GM19467 (cell line): ENCODE measurements at regions not wholly inside any gene's neighbourhood (a gene's known extent, or its start where the extent isn't known, plus 50 kb on each side); places are given as distances from the start of the nearest gene placed in this dataset.
"Not testable (repeated sequence)": the region's sequence is repeated elsewhere in the genome, so short reads cannot be mapped to it uniquely, and the experiment has no call there.

Experiments used
- ATAC-seq: cut with Tn5 transposase; IDR thresholded peaks from one replicate; pipeline ENCODE4 v1.9.1; 2021; ENCODE audit warnings: mild to moderate bottlenecking, moderate library complexity; ENCODE audit not compliant: unreplicated experiment

DNA sequence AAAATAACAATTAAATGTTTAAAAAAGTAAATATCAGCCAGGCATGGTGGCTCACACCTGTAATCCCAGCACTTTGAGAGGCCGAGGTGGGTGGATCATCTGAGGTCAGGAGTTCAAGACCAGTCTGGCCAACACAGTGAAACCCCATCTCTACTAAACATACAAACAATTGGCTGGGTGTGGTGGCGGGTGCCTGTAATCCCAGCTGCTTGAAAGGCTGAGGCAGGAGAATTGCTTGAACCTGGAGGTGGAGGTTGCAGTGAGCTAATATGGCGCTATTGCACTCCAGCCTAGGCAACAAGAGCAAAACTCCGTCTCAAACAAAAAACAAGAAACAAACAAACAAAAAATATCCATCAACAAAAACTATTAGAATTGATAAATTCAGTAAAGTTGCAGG lies 77.5 kb downstream of the SNX5 start:
- ATAC-seq: not testable (repeated sequence)

GRCh38 chr20:17890330-17890729 lies 78.3 kb downstream of the SNX5 start:
- no peak for ATAC-seq

DNA sequence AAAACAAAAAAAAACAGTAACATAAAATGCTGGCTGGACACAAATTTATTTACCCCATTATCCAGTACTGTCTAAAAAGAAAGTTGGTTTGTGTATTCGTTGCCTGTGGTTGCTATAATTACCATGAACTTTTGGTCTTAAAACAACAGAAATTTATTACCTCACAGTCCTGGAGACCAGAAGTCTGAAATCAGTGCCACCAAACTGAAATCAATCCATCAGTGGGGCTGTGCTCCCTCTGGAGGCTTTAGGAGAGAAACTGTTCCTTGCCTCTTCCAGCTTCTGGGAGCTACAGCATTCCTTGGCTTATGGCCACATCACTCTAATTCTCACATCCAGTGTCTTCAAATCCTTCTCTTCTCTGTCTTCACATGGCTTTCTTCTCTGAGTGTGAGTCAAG lies 79.4 kb downstream of the SNX5 start:
- no peak for ATAC-seq

DNA sequence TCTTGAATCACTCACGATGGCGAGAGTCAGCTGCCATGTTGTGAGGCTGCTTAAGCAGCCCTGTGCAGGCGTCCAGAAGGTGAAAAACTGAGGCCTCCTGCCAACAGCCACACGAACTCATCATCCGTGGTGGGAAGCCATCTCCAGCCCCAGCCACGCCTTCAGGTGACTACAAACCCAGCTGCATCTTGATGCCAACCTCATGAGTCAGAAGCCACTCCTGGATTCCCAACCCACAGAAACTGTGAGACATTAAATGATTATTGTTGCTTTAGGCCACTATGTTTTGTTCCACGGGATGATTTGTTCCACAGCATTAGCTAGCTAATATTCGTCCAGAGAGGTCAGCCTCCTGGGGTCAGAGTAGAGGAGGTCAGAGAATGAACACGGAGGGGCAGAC lies 80.5 kb downstream of the SNX5 start:
- no peak for ATAC-seq

DNA sequence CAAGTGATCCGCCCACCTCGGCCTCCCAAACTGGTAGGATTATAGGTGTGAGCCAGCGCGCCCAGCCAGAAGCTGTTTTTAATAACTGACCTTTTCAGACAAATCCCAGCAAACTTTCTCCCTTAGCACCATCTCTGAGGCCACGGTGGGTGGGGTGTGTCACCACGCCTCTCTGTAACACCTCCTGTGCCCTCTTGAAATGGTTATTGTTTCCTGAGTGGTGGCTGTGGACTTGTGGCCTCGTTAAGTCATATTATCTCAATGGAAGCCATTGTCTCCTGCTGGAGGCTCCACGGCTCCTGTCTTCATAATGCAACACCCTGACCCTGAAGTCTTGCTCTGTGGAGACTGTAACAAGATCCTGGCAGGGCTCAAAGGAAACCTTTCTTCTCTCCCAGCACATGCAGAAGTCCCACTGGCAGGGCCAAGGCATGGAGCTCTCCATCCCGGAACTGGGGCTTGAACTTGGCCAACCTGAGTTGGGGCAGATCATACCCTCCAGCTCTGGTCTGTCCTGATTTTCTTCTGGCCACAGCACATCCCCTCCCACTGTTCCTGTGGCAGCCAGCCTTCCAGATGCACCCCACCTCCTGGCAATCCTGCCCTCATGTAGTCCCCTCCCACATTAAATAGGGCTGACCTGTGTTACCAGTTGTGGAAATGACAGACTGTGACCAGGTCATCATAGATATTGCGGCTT lies 81.1 kb downstream of the SNX5 start:
- ATAC-seq: no peak

GRCh38 chr20:17885544-17885943 lies 83.0 kb downstream of the SNX5 start:
- ATAC-seq: no peak

DNA sequence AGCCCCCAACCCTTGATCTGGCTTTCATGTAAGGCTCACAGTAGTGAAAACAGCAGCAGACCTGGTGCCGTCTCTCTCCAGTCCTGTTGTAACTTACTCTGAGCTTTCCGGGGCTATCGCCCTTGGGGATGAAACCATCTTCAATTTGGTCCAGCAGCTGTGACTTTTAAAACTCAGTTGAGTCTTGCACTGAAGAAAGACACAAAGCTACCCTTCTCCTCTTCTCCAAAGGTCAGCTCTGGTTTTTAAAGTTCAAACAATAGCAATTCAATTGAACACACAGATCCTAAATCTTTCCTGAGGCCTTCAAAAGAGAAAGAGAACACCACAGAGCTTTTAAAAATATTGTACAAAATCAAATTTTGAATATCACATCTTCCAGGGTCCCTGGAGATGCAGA lies 83.5 kb downstream of the SNX5 start:
- ATAC-seq: no peak

- no peak for ATAC-seq
Measured at GRCh38 chr20:17884307-17885003, 84.1 kb downstream of the SNX5 start.

GRCh38 chr20:17883592-17884306 lies 84.8 kb downstream of the SNX5 start:
- ATAC-seq: no peak

DNA sequence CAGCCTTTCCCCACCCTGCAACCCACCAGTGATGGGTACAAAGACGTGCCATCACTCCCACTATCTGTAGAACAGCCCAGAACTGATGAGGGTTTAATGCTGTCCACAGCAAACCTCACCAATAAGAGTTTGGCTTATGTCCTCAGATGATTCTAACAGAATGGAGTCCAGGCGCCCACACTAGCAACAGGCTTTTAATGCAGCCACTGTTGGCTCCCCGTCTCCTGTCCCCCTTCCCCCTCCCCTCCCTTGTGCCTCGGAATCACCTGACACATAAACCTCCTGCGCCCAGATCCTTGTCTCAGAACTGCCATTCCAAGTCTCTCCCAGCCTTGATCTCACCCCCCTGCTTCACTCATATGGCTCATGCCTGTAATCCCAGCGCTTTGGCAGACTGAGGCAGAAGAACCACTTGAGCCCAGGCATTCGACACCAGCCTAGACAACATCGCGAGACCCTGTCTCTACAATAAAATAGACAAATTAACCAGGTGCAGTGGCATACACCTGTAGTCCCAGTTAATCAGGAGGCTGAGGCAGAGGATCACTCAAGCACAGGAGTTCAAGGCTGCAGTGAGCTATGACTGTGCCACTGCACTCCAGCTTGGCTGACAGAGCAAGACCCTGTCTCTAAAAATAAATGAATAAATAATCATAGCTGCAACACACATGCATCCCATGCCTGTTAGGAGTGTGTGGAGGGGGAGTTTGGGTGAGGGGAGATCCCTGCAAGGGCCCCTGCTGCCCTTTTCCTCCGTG lies 85.6 kb downstream of the SNX5 start:
- ATAC-seq: no peak

DNA sequence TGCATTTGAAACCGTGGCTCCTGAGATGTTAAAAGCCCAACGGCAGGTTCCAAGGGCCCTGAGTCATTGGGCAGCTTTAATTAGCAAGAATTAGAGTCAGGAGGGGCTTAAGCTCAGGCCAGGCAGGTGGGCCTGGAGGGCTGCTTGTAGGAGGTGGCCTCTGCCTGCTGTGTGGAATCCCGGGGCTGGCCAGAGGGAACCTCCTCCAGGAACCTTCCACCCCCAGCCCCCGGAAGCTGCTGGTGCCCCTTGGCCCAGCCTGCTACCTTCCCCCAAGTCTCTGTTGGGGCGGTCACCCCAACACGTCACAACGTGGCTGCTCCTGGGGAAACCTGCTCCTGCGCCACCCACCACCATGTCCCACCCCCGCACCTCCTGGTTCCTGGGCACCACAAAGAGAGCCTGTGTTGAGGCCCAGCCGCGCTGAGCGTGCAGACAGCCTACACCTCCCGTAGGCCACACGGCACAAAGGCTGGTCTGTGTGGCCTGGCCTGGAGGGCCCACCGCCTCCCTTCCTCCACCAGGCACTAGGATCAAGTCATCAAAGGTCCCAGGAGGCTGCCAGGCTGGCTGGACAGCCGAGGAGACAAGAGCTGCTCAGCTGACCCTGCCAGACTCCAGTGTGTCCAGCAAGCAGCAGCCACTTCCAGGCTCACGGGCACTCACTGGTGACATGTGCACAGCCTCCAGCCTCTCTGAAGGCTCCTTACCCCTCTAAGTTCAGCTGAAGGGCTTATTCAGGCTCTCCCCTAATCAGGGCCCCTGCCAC lies 86.3 kb downstream of the SNX5 start:
- no peak for ATAC-seq

GRCh38 chr20:17881741-17882064 lies 86.9 kb downstream of the SNX5 start:
- ATAC-seq: no peak

DNA sequence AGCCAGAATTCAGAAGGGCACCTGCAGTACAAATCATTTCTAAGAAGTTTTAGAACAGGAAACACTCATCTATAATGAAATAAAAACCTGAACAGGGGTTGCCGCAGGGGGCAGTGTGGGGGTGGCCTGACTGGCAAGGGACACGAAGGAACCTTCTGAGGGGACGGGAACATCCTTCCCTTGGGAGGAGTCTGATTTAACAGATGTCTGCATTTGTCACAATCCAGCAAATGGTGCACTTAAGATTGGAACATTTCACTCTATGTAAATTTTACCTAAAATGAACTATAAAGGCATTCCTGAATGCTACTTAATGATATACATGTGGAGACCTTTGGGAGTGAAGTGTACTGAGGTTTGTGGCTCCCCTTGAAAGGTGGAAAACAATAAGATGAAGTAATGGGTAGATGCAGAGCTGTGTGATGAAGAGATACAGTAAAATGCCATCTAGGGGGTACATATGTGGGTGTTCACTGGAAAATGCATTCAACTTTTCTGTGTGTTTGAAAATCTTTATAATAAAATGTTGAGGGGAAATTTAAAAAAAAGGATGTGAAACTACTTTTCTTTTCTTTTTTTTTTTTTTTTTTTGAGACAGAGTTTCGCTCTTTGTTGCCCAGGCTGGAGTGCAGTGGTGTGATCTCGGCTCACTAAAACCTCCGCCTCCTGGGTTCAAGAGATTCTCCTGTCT lies 89.5 kb downstream of the SNX5 start:
- ATAC-seq: no peak

- no peak for ATAC-seq
Measured at GRCh38 chr20:17878069-17878911, 90.3 kb downstream of the SNX5 start.

DNA sequence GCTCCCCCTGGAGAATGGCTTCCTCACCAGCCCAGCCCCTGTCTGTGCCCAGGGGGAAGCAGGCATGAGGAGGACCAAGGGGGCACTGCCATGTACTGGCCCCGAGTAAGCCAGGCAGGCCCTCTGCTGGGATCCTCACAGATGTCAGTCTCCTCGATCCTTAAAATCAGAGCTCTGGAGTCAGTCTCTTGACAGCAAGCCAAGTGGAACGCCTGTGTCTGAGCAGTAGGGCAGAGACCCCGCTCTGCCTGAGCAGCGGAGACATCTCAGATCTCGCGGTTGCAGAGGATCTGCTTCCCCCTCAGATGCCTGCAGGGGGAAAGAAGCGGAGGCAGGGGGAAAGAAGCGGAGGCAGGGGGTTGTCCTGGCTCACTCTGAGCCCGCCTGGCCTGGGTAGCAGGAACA lies 92.6 kb downstream of the SNX5 start:
- ATAC-seq: no peak

DNA sequence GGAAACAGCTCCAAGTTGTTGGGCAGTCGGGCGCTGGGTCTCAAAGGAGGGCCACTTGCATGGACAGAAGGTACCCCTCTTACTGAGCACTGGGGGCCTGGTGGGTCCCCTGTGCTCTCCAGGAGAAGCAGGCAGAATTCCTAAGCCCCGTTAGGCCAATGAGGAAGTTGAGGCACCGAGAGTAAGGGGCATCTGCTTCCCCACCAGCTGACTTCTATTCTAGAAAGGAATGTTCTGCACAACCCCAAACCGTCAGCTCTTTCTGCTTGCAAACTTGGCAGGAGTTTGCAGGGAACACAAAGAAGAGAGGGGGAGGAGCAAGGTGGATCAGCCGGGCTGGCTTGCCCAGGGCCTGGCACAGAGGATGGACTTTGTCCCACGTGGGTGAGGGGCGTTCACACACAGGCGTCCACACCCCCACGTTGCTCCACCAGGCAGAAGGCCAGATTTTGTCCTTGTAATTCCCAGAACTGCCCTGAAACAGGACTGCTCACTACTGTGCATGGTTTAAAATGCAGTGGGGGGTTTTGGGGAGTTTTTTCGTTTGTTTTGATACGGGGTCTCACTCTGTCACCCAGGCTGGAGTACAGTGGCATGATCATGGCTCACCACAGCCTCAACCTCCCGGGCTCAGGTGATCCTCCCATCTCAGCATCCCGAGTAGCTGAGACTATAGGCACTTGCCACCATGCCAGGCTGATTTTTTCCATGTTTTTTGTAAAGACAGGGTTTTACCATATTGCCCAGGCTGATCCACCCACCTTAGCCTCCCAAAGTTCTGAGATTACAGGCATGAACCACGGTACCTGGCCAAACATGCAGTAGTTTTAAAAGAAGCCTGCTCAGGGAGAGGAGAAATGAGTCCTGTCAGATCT lies 93.3 kb downstream of the SNX5 start:
- ATAC-seq: no peak

DNA sequence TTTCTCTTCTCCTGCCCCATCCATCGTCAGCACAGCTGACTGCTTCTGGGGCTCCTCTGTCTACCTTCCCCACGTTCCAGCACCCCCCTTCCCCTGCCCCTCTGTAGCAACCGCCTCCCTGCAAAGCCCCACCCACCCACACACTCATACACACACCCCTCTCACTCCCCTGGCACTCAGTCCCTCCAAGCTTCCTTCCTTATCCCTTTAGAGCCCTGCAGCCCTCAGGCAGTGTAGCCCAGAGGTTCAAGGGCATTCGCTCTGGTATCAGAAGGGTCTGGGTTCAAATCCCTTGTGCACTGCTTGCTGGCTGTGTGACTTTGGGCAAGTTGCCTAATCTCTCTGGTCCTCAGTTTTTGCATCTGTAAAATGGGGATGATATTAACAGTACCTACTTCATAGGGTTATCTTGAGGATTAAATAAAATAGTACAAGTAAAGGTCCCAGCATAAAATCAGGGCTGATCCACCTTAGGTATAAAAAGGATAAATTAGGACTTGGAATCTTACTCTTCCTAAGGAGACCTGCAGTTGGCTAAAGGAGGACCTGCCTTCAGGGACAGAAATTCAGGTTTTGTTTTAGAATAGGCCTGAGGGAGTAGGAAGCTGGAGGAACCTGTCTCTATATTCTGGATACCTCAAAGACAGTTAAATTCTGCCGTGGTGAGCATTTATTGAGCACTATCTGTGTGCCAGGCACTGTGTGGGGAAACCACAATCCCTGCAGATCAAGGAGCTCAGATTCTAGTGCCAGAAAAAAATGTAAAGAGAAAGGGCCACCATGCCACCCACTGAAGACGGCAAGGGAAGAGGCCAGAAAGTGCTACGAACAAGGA lies 94.1 kb downstream of the SNX5 start:
- no peak for ATAC-seq
